Right forelimb (tissue), 1 donor: ENCODE measurements at regions not wholly inside any gene's neighbourhood (a gene's known extent, or its start where the extent isn't known, plus 50 kb on each side); places are given as distances from the start of the nearest gene placed in this dataset.
"Not testable (repeated sequence)": the region's sequence is repeated elsewhere in the genome, so short reads cannot be mapped to it uniquely, and the experiment has no call there.

Experiments
- DNase-seq: peaks from one replicate; pipeline ENCODE4 v3.0.0-alpha.2; 2018

DNA sequence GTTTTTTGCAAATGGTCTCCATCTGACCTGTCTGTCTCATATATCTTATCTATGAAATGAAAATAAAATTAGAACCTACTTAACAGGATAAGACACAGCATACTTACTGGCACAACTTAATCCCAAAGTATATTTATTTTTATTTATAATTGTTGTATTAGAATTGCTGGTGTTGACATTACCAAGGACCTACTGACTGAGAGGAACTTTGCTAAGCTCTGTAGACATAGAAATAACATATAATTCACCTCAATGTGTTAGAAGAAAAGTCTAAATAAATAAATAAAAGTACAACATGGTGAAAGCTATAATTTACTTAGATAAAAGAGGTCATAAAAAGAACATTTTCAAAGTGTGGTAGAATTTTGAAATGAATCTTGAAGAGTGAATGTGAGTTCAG, 1650.5 kb upstream of the NUDT12 start:
- no peak for DNase-seq

GRCh38 chr5:105207066-105207465, 1644.5 kb upstream of the NUDT12 start:
- no peak for DNase-seq

DNA sequence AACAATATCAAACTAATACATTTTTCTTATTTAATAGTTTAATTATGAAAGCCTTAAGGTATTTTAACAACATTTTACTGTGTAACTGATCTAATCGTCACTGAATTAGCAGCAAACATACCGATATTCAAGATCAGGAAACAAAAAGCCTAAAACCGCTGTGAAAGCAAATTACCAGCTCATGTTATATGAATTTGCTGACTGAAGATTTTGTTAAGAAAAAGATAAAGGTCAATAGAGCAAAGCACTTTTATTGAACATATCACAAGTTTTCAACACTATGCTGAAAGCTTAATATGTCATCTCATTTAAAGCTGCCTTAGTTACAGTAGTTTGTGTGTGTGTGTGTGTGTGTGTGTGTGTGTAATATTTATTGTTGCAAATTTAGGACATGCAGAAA, 1634.9 kb upstream of the NUDT12 start:
- no peak for DNase-seq

- DNase-seq: no peak
These were observed 1633.2 kb upstream of the NUDT12 start for GRCh38 chr5:105195765-105196164.

GRCh38 chr5:105172918-105173317, 1610.3 kb upstream of the NUDT12 start:
- no peak for DNase-seq

- no peak for DNase-seq
These were observed 1606.2 kb upstream of the NUDT12 start for GRCh38 chr5:105168806-105169205.

DNA sequence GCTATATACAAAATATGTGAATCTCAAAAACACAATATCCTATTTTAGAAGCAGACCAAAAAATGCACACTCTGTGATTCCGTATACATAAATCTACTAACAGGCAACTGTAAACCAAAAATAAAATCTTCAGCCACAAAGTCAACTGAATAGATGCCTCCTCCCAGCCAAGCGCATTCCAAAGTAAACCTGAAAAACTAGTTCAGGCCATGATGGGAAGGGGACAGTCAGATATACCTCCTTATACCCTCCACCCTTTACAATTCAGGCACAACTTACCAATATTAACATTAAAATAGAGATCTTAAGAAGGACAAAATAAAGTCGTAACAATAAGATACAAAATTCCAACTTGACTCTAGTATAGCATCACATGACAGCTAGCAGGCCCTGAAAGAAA, 1604.5 kb upstream of the NUDT12 start:
- no peak for DNase-seq

- DNase-seq: no peak
These were observed 1601.0 kb upstream of the NUDT12 start for GRCh38 chr5:105163547-105163946.

- not testable (repeated sequence) for DNase-seq
These were observed 1600.0 kb upstream of the NUDT12 start for GRCh38 chr5:105162557-105162956.

DNA sequence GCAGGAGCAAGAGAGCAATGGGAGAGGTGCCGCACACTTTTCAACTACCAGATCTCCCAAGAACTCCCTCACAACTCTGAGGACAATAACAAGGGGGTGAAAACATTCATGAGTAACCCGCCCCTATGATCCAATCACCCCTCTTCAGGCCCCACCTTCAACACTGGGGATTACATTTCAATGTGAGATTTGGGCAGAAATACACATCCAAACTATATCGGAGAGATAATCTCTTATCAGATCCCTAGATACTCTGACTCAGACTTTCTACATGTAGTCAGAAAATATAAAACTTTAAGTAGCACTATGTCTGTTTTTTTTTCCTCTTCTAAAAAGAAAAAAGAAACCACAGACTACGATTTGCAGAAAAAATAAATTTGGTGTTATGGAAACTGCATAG, 1595.9 kb upstream of the NUDT12 start:
- DNase-seq: no peak

DNA sequence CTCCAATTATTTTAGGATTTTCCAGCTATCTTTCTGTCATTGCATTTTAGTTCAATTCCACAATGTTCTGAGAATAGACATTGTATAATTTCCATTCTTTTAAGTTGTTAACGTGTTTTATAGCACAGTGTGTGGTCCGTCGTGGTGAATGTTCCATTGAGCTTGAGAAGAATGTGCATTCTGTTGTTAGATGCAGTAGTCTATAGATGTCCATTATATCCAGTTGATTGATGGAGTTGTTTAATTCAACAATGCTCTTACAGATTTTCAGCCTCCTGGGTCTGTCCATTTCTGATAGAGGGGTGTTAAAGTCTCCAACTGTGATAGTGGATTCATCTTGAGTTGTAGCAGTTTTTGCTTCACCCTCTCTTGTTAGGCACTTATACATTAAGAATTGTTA, 1587.7 kb upstream of the NUDT12 start:
- no peak for DNase-seq

DNA sequence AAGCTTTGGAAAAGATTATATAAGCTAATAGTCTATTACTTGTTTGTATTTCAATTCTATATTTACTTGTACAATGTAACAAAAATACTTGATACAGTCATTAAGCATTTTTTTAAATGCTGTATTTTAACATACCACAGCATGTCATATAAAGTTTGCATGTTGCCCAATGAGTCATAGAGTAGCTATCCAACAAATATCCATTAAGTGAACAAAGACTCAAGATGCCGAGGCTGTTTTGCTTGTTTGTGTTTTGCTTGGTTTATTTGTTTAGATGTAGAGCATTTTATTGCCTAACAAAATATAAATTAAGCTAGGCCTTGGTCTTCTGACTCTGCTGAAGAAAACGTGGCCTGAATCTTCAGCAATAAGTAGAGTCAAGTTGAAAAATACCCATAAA, 1584.3 kb upstream of the NUDT12 start:
- DNase-seq: no peak

GRCh38 chr5:105145152-105145551, 1582.6 kb upstream of the NUDT12 start:
- no peak for DNase-seq

DNA sequence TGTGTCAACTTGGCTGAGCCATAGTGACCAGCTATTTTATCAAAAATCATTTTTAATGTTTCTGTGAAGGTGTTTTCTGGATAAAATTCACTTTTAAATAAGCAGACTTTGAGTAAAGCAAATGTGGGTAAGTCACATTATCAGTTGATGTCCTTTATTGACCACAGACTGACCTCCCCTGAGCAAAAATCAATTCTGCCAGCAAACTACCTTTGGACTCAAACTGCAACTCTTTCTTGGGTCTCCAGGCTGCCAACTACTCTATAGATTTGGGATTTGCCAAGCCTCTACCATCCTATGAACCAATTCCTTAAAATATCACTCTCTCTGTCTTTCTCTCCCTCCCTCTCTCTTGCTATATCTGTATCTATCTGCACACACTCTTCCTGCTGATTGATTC, 1571.7 kb upstream of the NUDT12 start:
- DNase-seq: no peak

GRCh38 chr5:105133087-105133486, 1570.5 kb upstream of the NUDT12 start:
- DNase-seq: no peak

DNA sequence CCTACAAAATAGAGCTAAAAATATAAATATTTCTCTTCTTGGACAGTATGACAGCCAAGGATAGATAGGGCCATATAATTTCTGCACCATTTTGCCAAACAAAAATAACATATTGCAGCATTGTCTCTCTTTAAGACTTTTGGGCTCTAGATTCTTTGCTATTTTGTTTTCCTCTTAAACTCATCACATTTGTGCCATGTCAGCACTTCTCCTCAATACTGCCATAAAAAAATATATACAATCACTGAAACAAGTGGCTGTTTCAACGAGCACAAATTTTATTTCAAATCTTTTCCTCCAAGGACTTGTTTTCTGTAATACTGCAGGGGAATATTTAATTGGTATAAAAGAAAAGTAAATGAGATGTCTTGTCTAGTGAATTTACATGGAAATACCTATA, 1570.0 kb upstream of the NUDT12 start:
- no peak for DNase-seq

GRCh38 chr5:105131045-105131444, 1568.5 kb upstream of the NUDT12 start:
- DNase-seq: no peak

GRCh38 chr5:105101577-105101976, 1539.0 kb upstream of the NUDT12 start:
- no peak for DNase-seq

- no peak for DNase-seq
These were observed 1526.4 kb upstream of the NUDT12 start for GRCh38 chr5:105088961-105089360.

DNA sequence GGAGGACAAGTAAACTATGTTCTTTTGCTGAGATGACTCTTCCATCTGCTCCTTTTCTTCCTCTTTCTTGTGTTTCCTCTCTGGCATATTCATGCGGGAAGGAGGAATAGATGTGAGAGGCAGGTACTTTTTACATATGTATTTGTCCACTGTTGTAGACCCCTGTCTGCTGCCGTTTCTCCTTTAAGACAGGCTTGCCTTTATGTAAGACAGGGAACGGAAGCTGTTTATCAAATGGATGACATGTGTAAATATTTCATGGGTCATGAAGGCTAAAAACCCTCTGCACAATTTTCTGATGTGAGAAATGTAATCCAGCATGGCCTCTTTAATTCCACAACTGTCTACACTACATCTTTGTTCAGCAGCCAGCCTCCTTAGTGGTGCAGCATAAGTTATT, 1525.5 kb upstream of the NUDT12 start:
- DNase-seq: no peak

GRCh38 chr5:105057893-105058292, 1495.3 kb upstream of the NUDT12 start:
- DNase-seq: no peak

DNA sequence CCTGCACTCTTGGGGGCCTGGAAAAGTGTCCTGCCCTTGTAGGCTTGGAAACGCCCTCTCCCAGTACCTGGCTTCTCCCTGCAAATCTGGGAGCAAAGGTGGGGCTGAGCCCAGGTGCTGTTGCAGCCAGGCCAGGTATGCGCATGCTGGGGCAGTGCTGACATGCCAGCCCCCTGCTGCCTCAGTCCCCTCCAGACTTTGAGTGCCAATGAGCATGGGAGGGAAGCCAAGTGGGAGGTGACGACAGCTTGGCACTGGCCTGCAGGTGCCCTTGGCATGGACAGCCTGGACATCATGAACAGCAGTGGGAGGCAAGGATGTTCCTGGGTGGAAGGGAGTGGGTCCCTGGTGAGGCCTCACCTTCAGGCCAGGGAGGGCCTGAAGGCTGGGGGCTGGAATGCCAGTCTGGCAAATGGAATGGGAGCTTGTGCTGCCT, 1494.4 kb upstream of the NUDT12 start:
- no peak for DNase-seq

GRCh38 chr5:105054406-105054805, 1491.8 kb upstream of the NUDT12 start:
- DNase-seq: no peak

DNA sequence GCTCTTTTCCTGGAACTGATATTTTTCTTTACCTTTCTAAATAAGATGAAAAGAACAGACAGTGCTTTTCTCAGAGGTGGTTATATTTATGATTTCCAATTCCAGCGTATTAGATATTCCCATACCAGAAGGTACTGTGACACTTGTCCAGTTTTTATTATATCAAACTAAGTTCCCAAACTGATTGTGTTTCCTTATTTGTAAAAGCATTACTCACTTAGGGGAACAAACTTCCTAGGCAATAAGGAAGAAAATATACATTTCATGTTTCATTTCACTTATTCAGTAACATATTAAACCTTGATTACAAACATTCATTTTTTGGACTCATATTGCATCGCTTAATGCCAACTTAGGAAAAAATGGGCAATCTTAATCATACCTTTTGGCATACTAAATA, 1480.0 kb upstream of the NUDT12 start:
- no peak for DNase-seq

DNA sequence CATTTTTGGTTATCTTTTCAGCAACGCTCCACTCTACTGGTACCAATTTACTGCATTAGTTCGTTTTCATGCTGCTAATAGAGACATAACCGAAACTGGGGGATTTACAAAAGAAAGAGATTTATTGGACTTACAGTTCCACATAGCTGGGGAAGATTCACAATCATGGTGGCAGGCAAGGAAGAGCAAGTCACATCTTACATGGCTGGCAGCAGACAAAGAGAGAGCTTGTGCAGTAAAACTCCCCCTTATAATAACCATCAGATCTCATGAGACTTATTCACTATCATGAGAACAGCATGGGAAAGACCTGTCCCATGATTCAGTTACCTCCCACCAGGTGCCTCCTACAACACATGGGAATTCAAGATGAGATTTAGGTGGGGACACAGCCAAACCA, 1474.2 kb upstream of the NUDT12 start:
- not testable (repeated sequence) for DNase-seq

GRCh38 chr5:105034401-105034763, 1471.8 kb upstream of the NUDT12 start:
- DNase-seq: no peak
